Naive thymus-derived CD8-positive, alpha-beta T cell (primary cell): ENCODE measurements at regions not wholly inside any gene's neighbourhood (a gene's known extent, or its start where the extent isn't known, plus 50 kb on each side); places are given as distances from the start of the nearest gene placed in this dataset.

ENCODE experiments used
- ATAC-seq, 2 donors: fragments of 150-1000 bp; cut with Tn5 transposase in 1 of 2; sonication (Bioruptor Pico), chemical (Tn5 transposase) in 1 of 2; 1 replicate in 1 of 2; 2 replicates in 1 of 2; pipeline ENCODE4 v1.10.0; 2021; ENCODE audit warnings: mild to moderate bottlenecking in 2 of 2, moderate library complexity in 2 of 2
- POLR2A ChIA-PET: fragments of 350-600 bp; sonication (Branson Sonifier 250); formaldehyde crosslinking; loops from one replicate; lab custom pipeline; 2021; ENCODE audit warnings: antibody characterized with exemption; lab: Charles Lee
- DNase-seq, 10 donors: peaks; one replicate each; pipeline versions ENCODE4 v3.0.0 to v3.0.0-alpha.2; 2020 to 2022
- H3K27ac Mint-ChIP-seq, 10 donors: one replicate each; pipeline ENCODE4 v1.8.0; 2020 to 2022; ENCODE audit warnings: mild to moderate bottlenecking in 10 of 10, mixed read lengths in 10 of 10, moderate library complexity in 4 of 10, inconsistent platforms in 1 of 10
- H3K27me3 Mint-ChIP-seq, 5 donors: one replicate each; pipeline ENCODE4 v1.8.0; 2021 to 2022; ENCODE audit warnings: mixed read lengths in 5 of 5
- H3K36me3 Mint-ChIP-seq, 3 donors: one replicate each; pipeline ENCODE4 v1.8.0; 2020 to 2022; ENCODE audit warnings: mixed read lengths in 3 of 3, mild to moderate bottlenecking in 2 of 3, inconsistent platforms in 1 of 3
- H3K4me1 Mint-ChIP-seq, 4 donors: one replicate each; pipeline ENCODE4 v1.8.0; 2021 to 2022; ENCODE audit warnings: mixed read lengths in 4 of 4
- H3K4me3 Mint-ChIP-seq, 10 donors: one replicate each; pipeline ENCODE4 v1.8.0; 2020 to 2022; ENCODE audit warnings: mild to moderate bottlenecking in 10 of 10, mixed read lengths in 10 of 10, moderate library complexity in 6 of 10, inconsistent platforms in 1 of 10
- H3K9me3 Mint-ChIP-seq, 9 donors: one replicate each; pipeline ENCODE4 v1.8.0; 2020 to 2022; ENCODE audit warnings: mixed read lengths in 9 of 9, mild to moderate bottlenecking in 3 of 9, inconsistent platforms in 1 of 9, moderate library complexity in 1 of 9

DNA sequence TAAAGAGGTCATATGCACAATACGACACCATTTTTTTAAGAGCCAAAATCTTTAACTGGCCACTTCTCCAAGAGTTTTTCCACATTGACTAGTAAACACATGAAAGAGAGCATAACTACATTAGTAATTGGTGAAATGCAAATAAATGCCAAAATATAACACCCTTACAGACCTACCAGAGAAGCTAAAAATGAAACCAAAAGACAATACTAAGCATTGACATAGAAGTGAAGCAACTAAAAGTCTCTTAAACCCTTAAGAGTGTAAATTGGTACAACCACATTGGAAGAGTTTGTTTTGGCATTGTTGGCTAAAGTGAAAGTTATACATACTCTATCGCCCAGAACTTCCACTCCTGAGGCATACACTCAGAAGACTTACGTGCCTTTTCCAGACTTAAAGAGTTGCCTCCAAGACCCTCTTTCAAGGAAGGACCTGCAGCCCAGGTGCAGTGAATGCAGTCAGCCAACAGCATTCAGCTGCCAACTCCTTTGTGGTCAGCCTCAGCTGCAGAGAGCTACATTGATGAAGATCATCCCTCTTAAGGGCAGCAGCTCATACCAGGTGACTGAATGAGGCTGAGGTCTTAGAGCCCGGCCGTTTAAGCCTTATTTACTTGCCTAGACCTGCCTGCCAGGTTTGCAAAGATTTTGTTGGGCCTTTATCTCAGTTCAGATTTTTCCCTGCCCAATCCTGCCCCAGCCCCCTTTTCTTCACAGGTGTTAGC is 839.1 kb upstream of the ADGRL2 start:
- Mint-ChIP-seq H3K9me3 (peaks cover 0 to 13% (median 2%) of the 10 kb centered on the region in 9 donors), H3K4me3 (no peak overlapping the region), H3K36me3 (no peaks in the 10 kb centered on the region), H3K27me3 (no peaks in the 10 kb centered on the region), H3K27ac (no peak overlapping the region), H3K4me1 (no peaks in the 10 kb centered on the region)
- POLR2A ChIA-PET, result no interaction called here
- ATAC-seq (no peak), DNase-seq (no peak)

DNA sequence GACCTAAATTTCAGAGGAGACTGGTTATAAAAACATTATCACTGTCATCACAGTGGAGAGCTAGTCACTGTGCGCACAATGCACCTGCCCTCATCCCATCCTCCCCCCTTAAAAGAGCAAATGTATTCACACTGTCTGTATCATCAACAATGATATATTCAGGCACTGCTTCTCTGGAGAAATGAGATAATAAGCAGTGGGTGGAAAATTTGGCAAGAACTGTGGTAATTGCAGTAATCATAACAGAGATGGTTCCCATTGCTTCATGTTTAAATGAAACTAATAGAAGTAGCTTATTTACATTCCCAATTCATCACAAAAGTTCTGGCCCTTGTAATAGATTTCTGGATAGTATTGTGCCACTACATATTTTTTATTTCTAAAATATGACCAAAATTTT is 867.4 kb upstream of the ADGRL2 start:
- Mint-ChIP-seq H3K36me3 (peaks cover 0 to 8% (median 2%) of the 10 kb centered on the region in 3 donors), H3K4me1 (no peaks in the 10 kb centered on the region), H3K27ac (no peak overlapping the region), H3K27me3 (no peaks in the 10 kb centered on the region), H3K4me3 (no peak overlapping the region), H3K9me3 (peaks cover 6 to 54% (median 22%) of the 10 kb centered on the region in 9 donors)
- DNase-seq, result no peak
- POLR2A ChIA-PET, result no interaction called here
- ATAC-seq, result no peak

DNA sequence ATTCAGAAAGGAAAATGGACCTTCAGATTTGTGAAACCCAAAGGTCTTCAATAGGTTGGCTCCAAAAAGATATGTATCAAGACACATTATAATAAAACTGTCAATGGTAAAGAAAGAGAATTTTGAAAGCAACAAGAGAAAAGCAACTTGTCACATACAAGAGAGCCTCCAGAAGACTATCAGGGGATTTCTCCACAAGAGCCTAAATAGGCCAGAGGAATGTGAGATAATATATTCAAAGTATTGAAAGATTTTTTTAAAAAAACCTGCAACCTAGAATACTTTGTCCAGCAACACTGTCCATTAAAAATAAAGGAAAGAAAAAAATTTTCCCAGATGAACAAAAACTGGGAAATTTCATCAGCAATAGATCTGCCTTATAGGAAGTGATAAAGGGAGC is 869.6 kb upstream of the ADGRL2 start:
- Mint-ChIP-seq H3K9me3 (peaks cover 8 to 53% (median 22%) of the 10 kb centered on the region in 9 donors), H3K4me3 (no peak overlapping the region), H3K27me3 (no peaks in the 10 kb centered on the region), H3K27ac (no peak overlapping the region), H3K36me3 (peaks cover 0 to 13% (median 2%) of the 10 kb centered on the region in 3 donors), H3K4me1 (no peaks in the 10 kb centered on the region)
- no peak for DNase-seq
- no peak for ATAC-seq
- POLR2A ChIA-PET, result no interaction called here

DNA sequence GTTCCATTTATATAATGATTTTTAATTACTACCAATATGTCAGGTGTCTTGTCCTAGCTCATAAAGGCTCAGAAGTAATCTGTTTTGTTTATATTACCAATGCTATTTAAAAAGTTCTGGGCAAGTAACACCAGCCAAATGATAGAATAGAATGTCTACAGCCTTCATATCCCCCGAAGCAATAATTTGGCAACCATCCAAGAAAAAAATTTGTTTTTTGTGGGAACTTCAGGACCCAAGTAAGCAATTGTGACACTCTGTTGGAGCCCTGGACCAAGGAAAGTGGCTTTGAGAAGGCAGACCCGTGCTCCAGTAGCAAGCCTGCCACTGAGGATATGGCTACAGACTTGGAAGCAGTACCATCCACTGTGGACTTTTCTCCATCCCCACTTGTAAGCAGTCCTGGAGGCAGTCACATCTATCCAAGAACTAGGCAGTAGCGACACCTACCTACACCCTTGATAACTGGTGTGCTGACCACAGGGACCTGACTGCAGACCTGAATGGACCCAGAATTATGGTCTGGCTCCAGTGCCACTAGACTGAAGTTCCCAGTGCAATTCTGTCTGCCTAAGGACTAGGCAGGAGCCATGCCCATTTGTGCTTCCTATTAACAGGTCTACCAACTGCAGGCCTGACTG is 870.7 kb upstream of the ADGRL2 start:
- peaks cover 8 to 44% (median 22%) of the 10 kb centered on the region in 9 donors for H3K9me3 Mint-ChIP-seq
- H3K36me3 Mint-ChIP-seq, result peaks cover 0 to 13% (median 2%) of the 10 kb centered on the region in 3 donors
- no peaks in the 10 kb centered on the region for H3K4me1 Mint-ChIP-seq
- H3K27me3 Mint-ChIP-seq, result no peaks in the 10 kb centered on the region
- DNase-seq, result no peak
- H3K4me3 Mint-ChIP-seq, result no peak overlapping the region
- no peak overlapping the region for H3K27ac Mint-ChIP-seq
- no peak for ATAC-seq
- POLR2A ChIA-PET, result no interaction called here

- H3K27me3 Mint-ChIP-seq, result no peaks in the 10 kb centered on the region
- POLR2A ChIA-PET, result no interaction called here
- ATAC-seq (no peak), DNase-seq (no peak)
- H3K36me3 Mint-ChIP-seq, result peaks cover 0 to 13% (median 2%) of the 10 kb centered on the region in 3 donors
- H3K4me3 Mint-ChIP-seq, result no peak overlapping the region
- H3K4me1 Mint-ChIP-seq, result no peaks in the 10 kb centered on the region
- H3K27ac Mint-ChIP-seq, result no peak overlapping the region
- peaks cover 6 to 35% (median 16%) of the 10 kb centered on the region in 9 donors for H3K9me3 Mint-ChIP-seq
These were observed 874.2 kb upstream of the ADGRL2 start for GRCh38 chr1:80926531-80926930.

- H3K9me3 Mint-ChIP-seq, result peaks cover 0 to 28% (median 6%) of the 10 kb centered on the region in 9 donors
- H3K4me1 Mint-ChIP-seq, result no peaks in the 10 kb centered on the region
- H3K27me3 Mint-ChIP-seq, result no peaks in the 10 kb centered on the region
- no peak overlapping the region for H3K27ac Mint-ChIP-seq
- peaks cover 0 to 5% (median 0%) of the 10 kb centered on the region in 3 donors for H3K36me3 Mint-ChIP-seq
- no peak for ATAC-seq
- H3K4me3 Mint-ChIP-seq, result no peak overlapping the region
- DNase-seq, result no peak
- POLR2A ChIA-PET, result no interaction called here
These were observed 875.5 kb upstream of the ADGRL2 start for GRCh38 chr1:80925130-80925805.

DNA sequence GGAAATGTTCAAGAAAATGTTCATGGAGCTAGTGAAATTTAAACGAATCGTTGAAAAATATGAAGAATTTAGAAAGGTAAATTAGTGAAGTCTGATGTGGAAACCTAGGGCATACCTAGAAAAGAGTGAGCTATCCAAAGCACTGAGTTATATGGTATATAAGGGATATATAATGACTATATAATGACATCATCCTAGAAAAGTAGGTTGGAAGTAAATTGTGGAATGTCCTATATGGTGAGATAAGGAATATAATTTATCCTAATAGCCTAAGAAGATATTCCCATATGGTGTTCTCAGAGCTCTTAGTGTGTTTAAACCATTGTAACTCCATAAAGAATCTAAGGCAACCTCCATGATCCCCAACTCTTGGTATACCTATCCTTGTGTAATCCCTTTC is 876.4 kb upstream of the ADGRL2 start:
- H3K9me3 Mint-ChIP-seq, result peaks cover 0 to 29% (median 5%) of the 10 kb centered on the region in 9 donors
- no peaks in the 10 kb centered on the region for H3K27me3 Mint-ChIP-seq
- no peak for DNase-seq
- H3K27ac Mint-ChIP-seq, result no peak overlapping the region
- no peak overlapping the region for H3K4me3 Mint-ChIP-seq
- H3K36me3 Mint-ChIP-seq, result peaks cover 0 to 5% (median 0%) of the 10 kb centered on the region in 3 donors
- H3K4me1 Mint-ChIP-seq, result no peaks in the 10 kb centered on the region
- no peak for ATAC-seq
- POLR2A ChIA-PET, result no interaction called here

DNA sequence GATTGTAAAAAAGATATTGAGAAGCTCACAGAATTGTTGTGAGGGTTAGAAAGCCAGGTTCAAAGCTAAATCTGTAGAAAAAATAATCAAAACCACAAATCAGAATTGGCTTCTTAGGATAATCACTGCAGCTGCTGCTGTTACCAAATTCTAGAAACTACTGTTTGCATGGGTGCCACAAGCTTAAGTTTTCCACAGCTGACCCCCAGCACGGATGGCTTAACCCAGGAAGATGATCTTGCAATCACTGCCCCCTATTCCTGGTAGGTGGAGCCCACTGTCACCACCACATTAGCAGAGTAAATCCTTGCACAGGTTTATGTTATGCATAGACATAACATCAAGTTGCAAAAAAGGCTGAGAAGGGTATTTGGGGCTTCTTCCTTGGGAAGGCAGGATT is 877.8 kb upstream of the ADGRL2 start:
- Mint-ChIP-seq H3K9me3 (peaks cover 0 to 28% (median 5%) of the 10 kb centered on the region in 9 donors), H3K36me3 (peaks cover 0 to 2% (median 0%) of the 10 kb centered on the region in 3 donors)

DNA sequence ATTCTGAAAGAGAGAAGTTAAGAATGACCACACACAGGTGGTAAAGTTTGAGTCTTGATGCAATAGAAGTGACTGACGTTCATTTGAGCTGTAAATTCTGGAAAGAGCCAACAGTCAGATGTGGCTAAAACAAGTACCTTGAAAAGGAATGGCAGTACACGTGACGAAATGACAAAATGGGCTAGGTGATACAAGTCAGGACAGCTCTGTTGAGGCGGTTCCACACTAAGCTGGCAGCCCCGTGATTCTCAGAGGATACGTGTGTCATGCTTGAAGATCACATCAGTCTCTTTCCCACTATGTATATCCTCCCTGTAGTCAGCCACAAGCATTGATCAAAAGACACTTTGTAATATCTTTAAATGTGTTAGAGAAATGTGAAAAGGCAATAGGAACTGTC is 881.3 kb upstream of the ADGRL2 start:
- Mint-ChIP-seq H3K27me3 (no peaks in the 10 kb centered on the region), H3K9me3 (peaks cover 0 to 13% (median 3%) of the 10 kb centered on the region in 9 donors), H3K27ac (no peak overlapping the region), H3K36me3 (no peaks in the 10 kb centered on the region), H3K4me3 (no peak overlapping the region), H3K4me1 (no peaks in the 10 kb centered on the region)
- DNase-seq (no peak), ATAC-seq (no peak)
- POLR2A ChIA-PET, result no interaction called here

More for the DNA sequence above, 877.8 kb upstream of the ADGRL2 start:
- DNase-seq (no peak), ATAC-seq (no peak)
- Mint-ChIP-seq H3K27ac (no peak overlapping the region), H3K4me1 (no peaks in the 10 kb centered on the region), H3K4me3 (no peak overlapping the region), H3K27me3 (no peaks in the 10 kb centered on the region)
- POLR2A ChIA-PET, result no interaction called here

DNA sequence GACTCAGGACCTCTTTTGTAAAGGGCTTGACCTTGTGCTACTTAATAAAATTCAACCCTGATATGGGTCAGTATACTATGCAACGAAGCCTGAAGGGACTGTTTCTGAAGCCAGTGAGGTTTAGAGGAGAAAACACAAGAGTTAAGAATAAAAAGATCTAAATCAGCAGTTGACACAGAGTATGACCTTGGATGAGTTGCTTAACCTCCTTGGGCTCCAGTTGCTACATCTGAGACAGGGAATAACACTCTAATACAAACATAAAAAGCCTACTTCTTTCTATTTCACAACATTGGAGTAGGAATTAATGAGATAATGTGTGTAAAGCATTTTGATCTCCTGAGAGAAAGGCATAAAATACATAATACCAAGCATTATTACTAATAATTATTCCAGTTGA is 882.4 kb upstream of the ADGRL2 start:
- Mint-ChIP-seq H3K27ac (no peak overlapping the region), H3K4me1 (no peaks in the 10 kb centered on the region), H3K36me3 (no peaks in the 10 kb centered on the region), H3K9me3 (peaks cover 0 to 14% (median 4%) of the 10 kb centered on the region in 9 donors), H3K4me3 (no peak overlapping the region), H3K27me3 (no peaks in the 10 kb centered on the region)
- POLR2A ChIA-PET, result no interaction called here
- ATAC-seq (no peak), DNase-seq (no peak)

DNA sequence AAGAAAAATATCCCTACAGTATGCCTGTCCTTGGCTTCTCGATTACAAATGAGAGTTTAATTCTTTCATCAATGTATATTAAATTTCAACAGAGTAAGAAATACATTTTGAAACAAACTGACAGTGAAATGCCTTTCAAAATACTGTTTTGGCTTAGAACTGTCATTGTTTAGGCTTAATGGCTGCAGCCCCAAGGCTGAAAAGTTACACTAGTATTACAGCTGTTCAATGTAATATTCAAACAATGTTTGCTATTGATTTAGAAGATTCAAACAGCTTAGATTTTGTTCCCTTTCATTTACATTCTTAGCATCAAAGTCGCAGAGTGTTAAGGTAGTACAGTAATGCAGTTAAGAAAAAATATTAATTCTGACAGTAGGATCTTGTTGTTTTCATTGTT is 882.9 kb upstream of the ADGRL2 start:
- Mint-ChIP-seq H3K4me1 (no peaks in the 10 kb centered on the region), H3K27me3 (no peaks in the 10 kb centered on the region), H3K27ac (no peak overlapping the region), H3K36me3 (no peaks in the 10 kb centered on the region), H3K9me3 (peaks cover 0 to 17% (median 4%) of the 10 kb centered on the region in 9 donors), H3K4me3 (no peak overlapping the region)
- DNase-seq (no peak), ATAC-seq (no peak)
- POLR2A ChIA-PET, result no interaction called here

GRCh38 chr1:80917225-80917624 is 883.5 kb upstream of the ADGRL2 start:
- ATAC-seq (no peak), DNase-seq (no peak)
- Mint-ChIP-seq H3K27me3 (no peaks in the 10 kb centered on the region), H3K36me3 (no peaks in the 10 kb centered on the region), H3K4me3 (no peak overlapping the region), H3K9me3 (peaks cover 0 to 17% (median 4%) of the 10 kb centered on the region in 9 donors), H3K4me1 (no peaks in the 10 kb centered on the region), H3K27ac (no peak overlapping the region)
- POLR2A ChIA-PET, result no interaction called here

GRCh38 chr1:80915491-80915890 is 885.2 kb upstream of the ADGRL2 start:
- Mint-ChIP-seq H3K27ac (no peak overlapping the region), H3K27me3 (no peaks in the 10 kb centered on the region), H3K9me3 (peaks cover 0 to 25% (median 7%) of the 10 kb centered on the region in 9 donors), H3K36me3 (no peaks in the 10 kb centered on the region), H3K4me1 (no peaks in the 10 kb centered on the region), H3K4me3 (no peak overlapping the region)
- DNase-seq (no peak), ATAC-seq (no peak)
- POLR2A ChIA-PET, result no interaction called here
